ENCODE measurements at regions not wholly inside any gene's neighbourhood (a gene's known extent, or its start where the extent isn't known, plus 50 kb on each side); places are given as distances from the start of the nearest gene placed in this dataset.

- no peak overlapping the region for H3K4me3 Mint-ChIP-seq
- no peaks in the 10 kb centered on the region for H3K36me3 Mint-ChIP-seq
- H3K9me3 Mint-ChIP-seq: peaks cover 0 to 5% (median 0%) of the 10 kb centered on the region in 3 donors
- H3K4me1 Mint-ChIP-seq: no peaks in the 10 kb centered on the region
- no peak overlapping the region for H3K27ac Mint-ChIP-seq
- no peaks in the 10 kb centered on the region for H3K27me3 Mint-ChIP-seq
Observed at GRCh38 chr3:107110596-107111305, 266.5 kb upstream of the CCDC54 start.

DNA sequence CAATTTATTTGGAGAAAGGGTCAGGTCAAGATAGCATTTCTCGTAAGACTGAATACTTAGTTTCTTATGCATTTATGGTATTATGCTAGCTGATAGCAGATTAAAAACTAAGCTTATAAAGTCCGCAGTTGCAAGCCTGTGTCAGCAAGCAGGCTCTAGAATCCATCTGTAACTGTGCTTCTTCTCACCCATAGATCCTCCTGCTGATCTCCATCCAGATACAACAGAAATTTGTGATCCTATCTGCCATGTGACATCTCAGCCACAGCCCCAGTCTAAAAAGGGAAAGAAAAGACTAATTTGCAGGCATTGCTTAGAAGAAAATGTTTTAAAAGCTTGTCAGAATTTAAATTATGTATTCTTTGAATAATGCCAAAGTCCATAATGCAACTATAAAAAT lies 265.4 kb upstream of the CCDC54 start:
- Mint-ChIP-seq H3K27ac (no peak overlapping the region), H3K27me3 (no peaks in the 10 kb centered on the region), H3K4me3 (no peak overlapping the region), H3K9me3 (no peaks in the 10 kb centered on the region), H3K36me3 (no peaks in the 10 kb centered on the region), H3K4me1 (no peaks in the 10 kb centered on the region)

DNA sequence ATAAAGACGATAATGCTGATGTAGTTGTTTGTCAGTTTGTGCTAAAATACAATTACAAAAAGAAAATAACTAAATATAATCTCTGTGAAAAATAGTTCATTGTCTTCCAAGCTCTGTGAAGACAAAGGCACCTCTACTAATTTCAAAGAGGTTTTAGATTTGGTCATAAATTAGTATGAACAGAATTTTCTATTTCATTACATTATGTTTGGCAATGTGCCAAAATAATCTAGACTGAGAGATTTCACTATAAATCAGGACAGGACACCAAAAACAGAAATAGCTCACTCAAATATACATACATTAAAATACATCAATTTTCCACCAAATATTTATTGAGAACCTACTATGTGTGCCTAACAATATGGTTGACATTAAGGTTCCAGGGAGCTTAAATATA lies 264.9 kb upstream of the CCDC54 start:
- H3K9me3 Mint-ChIP-seq: no peaks in the 10 kb centered on the region

DNA sequence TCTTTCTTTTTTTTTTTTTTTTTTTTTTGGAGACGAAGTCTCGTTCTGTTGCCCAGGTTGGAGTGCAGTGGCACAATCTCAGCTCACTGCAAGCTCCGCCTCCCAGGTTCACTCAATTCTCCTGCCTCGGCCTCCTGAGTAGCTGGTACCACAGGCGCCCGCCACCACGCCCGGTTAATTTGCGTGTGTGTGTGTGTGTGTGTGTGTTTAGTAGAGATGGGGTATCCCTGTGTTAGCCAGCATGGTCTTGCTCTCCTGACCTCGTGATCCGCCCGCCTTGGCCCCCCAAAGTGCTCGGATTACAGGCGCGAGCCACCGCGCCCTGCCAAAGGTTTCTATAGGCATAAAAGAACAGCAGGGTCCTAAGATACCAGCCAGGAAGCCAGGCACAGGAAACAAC lies 261.0 kb upstream of the CCDC54 start:
- no peak overlapping the region for H3K4me3 Mint-ChIP-seq
- no peak overlapping the region for H3K27ac Mint-ChIP-seq
- no peaks in the 10 kb centered on the region for H3K9me3 Mint-ChIP-seq
- no peaks in the 10 kb centered on the region for H3K27me3 Mint-ChIP-seq
- no peaks in the 10 kb centered on the region for H3K36me3 Mint-ChIP-seq
- H3K4me1 Mint-ChIP-seq: no peaks in the 10 kb centered on the region

More for the DNA sequence above, 264.9 kb upstream of the CCDC54 start:
- Mint-ChIP-seq H3K27ac (no peak overlapping the region), H3K4me3 (no peak overlapping the region), H3K27me3 (no peaks in the 10 kb centered on the region), H3K4me1 (no peaks in the 10 kb centered on the region), H3K36me3 (no peaks in the 10 kb centered on the region)

DNA sequence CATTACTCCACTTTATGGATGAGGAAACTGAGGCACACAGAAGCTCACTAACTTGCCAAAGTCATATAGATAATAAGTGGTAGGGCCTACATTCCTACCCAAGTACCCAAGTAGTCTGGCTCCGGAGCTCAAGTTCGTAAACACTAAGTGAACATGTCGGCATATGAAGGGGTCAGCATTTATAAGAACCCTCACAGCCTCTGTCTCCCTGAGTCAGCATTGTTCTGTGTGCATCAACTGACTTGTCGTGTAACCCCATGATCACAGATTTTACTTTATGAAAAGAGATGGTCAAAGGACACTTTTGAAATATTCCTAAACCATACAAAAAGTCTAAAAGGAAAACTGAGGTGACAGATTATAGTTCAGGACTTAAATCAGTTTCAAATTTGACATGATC lies 260.1 kb upstream of the CCDC54 start:
- Mint-ChIP-seq H3K36me3 (no peaks in the 10 kb centered on the region), H3K4me3 (no peak overlapping the region), H3K9me3 (no peaks in the 10 kb centered on the region), H3K27me3 (no peaks in the 10 kb centered on the region), H3K27ac (no peak overlapping the region), H3K4me1 (no peaks in the 10 kb centered on the region)

- Mint-ChIP-seq H3K27me3 (no peaks in the 10 kb centered on the region), H3K9me3 (no peaks in the 10 kb centered on the region), H3K27ac (no peak overlapping the region), H3K4me1 (no peaks in the 10 kb centered on the region), H3K4me3 (no peak overlapping the region), H3K36me3 (no peaks in the 10 kb centered on the region)
Observed at GRCh38 chr3:107117922-107118536, 259.2 kb upstream of the CCDC54 start.

- Mint-ChIP-seq H3K36me3 (no peaks in the 10 kb centered on the region), H3K9me3 (no peaks in the 10 kb centered on the region), H3K4me3 (no peak overlapping the region), H3K27me3 (peaks cover 1% of the 10 kb centered on the region), H3K4me1 (no peaks in the 10 kb centered on the region), H3K27ac (no peak overlapping the region)
Observed at GRCh38 chr3:107124885-107125284, 252.4 kb upstream of the CCDC54 start.

- Mint-ChIP-seq H3K27me3 (peaks cover 1% of the 10 kb centered on the region), H3K9me3 (no peaks in the 10 kb centered on the region), H3K4me1 (no peaks in the 10 kb centered on the region), H3K4me3 (no peak overlapping the region), H3K27ac (no peak overlapping the region), H3K36me3 (peaks cover 4% of the 10 kb centered on the region)
Observed at GRCh38 chr3:107128946-107129345, 248.3 kb upstream of the CCDC54 start.

- no peaks in the 10 kb centered on the region for H3K27me3 Mint-ChIP-seq
- H3K9me3 Mint-ChIP-seq: no peaks in the 10 kb centered on the region
- H3K27ac Mint-ChIP-seq: no peak overlapping the region
- peaks cover 4% of the 10 kb centered on the region for H3K36me3 Mint-ChIP-seq
- H3K4me1 Mint-ChIP-seq: no peaks in the 10 kb centered on the region
- H3K4me3 Mint-ChIP-seq: peak overlapping the region in 1 of 4 donors; percentile 13
Observed at GRCh38 chr3:107130089-107130700, 247.0 kb upstream of the CCDC54 start.

DNA sequence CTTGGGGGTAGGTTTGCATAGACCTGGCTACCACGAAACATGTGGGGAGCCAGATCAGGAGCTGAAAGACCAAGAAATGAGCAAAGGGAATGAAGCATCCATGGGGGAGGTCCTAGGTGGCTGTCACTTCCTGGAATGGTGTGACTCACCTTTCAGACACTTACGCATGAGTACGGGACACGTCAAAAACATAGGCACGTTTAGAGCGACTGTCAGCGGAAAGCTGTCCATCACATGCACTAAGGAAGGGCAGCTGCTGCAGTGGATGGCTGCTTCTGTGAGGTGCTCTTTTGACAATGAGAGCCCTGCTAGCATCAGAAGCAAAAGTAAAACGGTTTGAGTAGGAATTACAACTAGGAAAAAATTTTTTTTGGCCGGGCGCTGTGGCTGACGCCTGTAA lies 244.6 kb upstream of the CCDC54 start:
- Mint-ChIP-seq H3K9me3 (no peaks in the 10 kb centered on the region), H3K36me3 (peaks cover 4% of the 10 kb centered on the region), H3K4me3 (no peak overlapping the region), H3K27me3 (no peaks in the 10 kb centered on the region), H3K4me1 (no peaks in the 10 kb centered on the region), H3K27ac (no peak overlapping the region)

GRCh38 chr3:107133891-107134290 lies 243.3 kb upstream of the CCDC54 start:
- Mint-ChIP-seq H3K9me3 (peaks cover 0 to 1% (median 0%) of the 10 kb centered on the region in 3 donors), H3K27me3 (no peaks in the 10 kb centered on the region), H3K27ac (no peak overlapping the region), H3K4me1 (no peaks in the 10 kb centered on the region), H3K36me3 (peaks cover 4% of the 10 kb centered on the region), H3K4me3 (no peak overlapping the region)

- H3K27ac Mint-ChIP-seq: no peak overlapping the region
- peaks cover 0 to 10% (median 9%) of the 10 kb centered on the region in 3 donors for H3K9me3 Mint-ChIP-seq
- no peak overlapping the region for H3K4me3 Mint-ChIP-seq
Observed at GRCh38 chr3:107142171-107142570, 235.1 kb upstream of the CCDC54 start.

DNA sequence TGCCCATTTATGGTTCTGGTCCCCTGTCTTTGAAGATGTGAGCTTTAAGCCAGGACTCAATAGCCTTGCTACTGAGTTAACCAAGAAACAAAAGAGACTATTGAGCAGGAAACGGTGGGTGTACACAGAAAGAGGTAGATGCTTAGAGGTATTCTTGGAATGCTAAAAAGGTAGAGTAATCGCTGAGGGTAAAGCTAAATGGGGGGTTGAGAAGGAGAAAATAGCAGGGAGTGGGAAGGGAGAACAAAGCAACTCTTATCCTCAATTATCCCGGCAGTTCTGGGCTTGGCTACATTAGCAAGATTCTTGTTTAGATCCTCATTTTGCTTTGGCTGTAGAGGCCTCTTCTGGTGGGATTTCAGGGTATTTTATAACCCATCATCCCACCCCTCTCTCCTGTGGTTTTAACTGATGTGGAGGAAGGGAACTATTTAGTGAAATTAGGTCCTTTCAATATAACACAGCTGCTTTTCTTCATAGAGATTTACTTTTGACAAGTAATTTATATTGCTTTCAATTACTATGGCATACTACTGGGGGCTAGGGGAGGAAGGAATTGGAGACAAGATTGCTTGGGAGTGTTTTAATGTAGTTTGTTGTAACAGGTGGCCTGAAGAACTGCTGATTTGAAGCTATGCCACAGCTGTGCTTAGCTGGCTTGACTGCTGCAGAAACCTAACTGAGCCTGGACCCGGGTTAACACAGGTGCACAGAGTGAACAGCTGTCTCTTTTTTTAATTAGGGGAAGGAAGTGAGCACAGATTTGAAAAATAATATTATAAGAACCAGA lies 234.3 kb upstream of the CCDC54 start:
- Mint-ChIP-seq H3K4me3 (no peak overlapping the region), H3K9me3 (peaks cover 0 to 10% (median 9%) of the 10 kb centered on the region in 3 donors), H3K27ac (no peak overlapping the region), H3K36me3 (peaks cover 2% of the 10 kb centered on the region), H3K4me1 (no peaks in the 10 kb centered on the region), H3K27me3 (peaks cover 3% of the 10 kb centered on the region)

More at GRCh38 chr3:107142171-107142570, 235.1 kb upstream of the CCDC54 start:
- H3K27me3 Mint-ChIP-seq: peaks cover 3% of the 10 kb centered on the region
- H3K4me1 Mint-ChIP-seq: no peaks in the 10 kb centered on the region
- peaks cover 2% of the 10 kb centered on the region for H3K36me3 Mint-ChIP-seq

GRCh38 chr3:107150675-107151074 lies 226.6 kb upstream of the CCDC54 start:
- H3K27me3 Mint-ChIP-seq: peaks cover 3% of the 10 kb centered on the region
- H3K36me3 Mint-ChIP-seq: no peaks in the 10 kb centered on the region
- no peak overlapping the region for H3K27ac Mint-ChIP-seq
- H3K4me1 Mint-ChIP-seq: no peaks in the 10 kb centered on the region
- H3K9me3 Mint-ChIP-seq: peaks cover 0 to 5% (median 2%) of the 10 kb centered on the region in 3 donors
- no peak overlapping the region for H3K4me3 Mint-ChIP-seq

GRCh38 chr3:107153981-107154380 lies 223.3 kb upstream of the CCDC54 start:
- Mint-ChIP-seq H3K4me1 (no peaks in the 10 kb centered on the region), H3K27me3 (peaks cover 4% of the 10 kb centered on the region), H3K36me3 (no peaks in the 10 kb centered on the region), H3K9me3 (peaks cover 8 to 15% (median 12%) of the 10 kb centered on the region in 3 donors), H3K27ac (no peak overlapping the region), H3K4me3 (no peak overlapping the region)
